Epithelial cell of esophagus (primary cell): ENCODE measurements at regions not wholly inside any gene's neighbourhood (a gene's known extent, or its start where the extent isn't known, plus 50 kb on each side); places are given as distances from the start of the nearest gene placed in this dataset.
A peak's percentile ranks its signal among the peaks of the same experiment; 100 is the strongest.

ENCODE experiments used
- DNase-seq: peaks from one replicate; pipeline ENCODE4 v3.0.0; 2010; ENCODE audit warnings: low read depth
- H3K4me3 ChIP-seq: 2 replicates; pipeline ENCODE4 v1.5.1; 2011; ENCODE audit warnings: mild to moderate bottlenecking, low read length, control low read depth
- TF ChIP-seq, protein P1 (sequence below): IDR thresholded peaks from 2 replicates; pipeline ENCODE4 v1.5.1; 2011; ENCODE audit warnings: low read depth, mild to moderate bottlenecking, low read length, control low read depth, inconsistent platforms; ENCODE audit not compliant: insufficient read depth; ENCODE audit errors: missing control alignments

GRCh38 chr12:81956468-81956860 lies 197.3 kb upstream of the PPFIA2 start:
- TF ChIP-seq, protein P1, sequence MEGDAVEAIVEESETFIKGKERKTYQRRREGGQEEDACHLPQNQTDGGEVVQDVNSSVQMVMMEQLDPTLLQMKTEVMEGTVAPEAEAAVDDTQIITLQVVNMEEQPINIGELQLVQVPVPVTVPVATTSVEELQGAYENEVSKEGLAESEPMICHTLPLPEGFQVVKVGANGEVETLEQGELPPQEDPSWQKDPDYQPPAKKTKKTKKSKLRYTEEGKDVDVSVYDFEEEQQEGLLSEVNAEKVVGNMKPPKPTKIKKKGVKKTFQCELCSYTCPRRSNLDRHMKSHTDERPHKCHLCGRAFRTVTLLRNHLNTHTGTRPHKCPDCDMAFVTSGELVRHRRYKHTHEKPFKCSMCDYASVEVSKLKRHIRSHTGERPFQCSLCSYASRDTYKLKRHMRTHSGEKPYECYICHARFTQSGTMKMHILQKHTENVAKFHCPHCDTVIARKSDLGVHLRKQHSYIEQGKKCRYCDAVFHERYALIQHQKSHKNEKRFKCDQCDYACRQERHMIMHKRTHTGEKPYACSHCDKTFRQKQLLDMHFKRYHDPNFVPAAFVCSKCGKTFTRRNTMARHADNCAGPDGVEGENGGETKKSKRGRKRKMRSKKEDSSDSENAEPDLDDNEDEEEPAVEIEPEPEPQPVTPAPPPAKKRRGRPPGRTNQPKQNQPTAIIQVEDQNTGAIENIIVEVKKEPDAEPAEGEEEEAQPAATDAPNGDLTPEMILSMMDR = no peak
- DNase-seq = no peak
- H3K4me3 ChIP-seq = no peak overlapping the region

GRCh38 chr12:81953541-81953940 lies 194.4 kb upstream of the PPFIA2 start:
- TF ChIP-seq, protein P1 = no peak
- no peak overlapping the region for H3K4me3 ChIP-seq
- DNase-seq = peak; percentile 52

- peak; percentile 52 for DNase-seq
- no peak overlapping the region for H3K4me3 ChIP-seq
- TF ChIP-seq, protein P1 = no peak
These were observed 191.7 kb upstream of the PPFIA2 start for GRCh38 chr12:81950871-81951270.

- TF ChIP-seq, protein P1 = no peak
- no peak for DNase-seq
- no peak overlapping the region for H3K4me3 ChIP-seq
These were observed 190.7 kb upstream of the PPFIA2 start for GRCh38 chr12:81949841-81950308.

DNA sequence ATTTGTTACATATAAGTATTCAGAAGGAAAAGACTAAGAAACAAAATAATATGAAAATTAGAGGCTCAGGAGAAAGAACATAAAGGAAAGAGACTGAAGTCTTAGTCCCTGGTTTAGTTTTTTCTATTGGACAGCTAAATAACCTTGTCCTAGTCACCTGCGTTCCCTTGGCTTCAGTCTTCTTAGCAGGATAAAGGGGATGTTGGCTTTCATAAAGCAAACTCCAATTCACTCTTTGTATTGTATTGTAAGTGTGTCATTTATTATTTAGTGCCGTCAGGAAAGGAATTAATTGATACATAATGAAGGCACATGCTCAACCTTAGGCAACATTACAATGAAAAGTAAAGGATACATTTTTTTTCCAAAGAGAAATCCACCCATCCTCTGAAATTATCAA lies 190.3 kb upstream of the PPFIA2 start:
- TF ChIP-seq, protein P1 = no peak
- H3K4me3 ChIP-seq = no peak overlapping the region
- no peak for DNase-seq

GRCh38 chr12:81944886-81945285 lies 185.7 kb upstream of the PPFIA2 start:
- TF ChIP-seq, protein P1 = no peak
- no peak for DNase-seq
- H3K4me3 ChIP-seq = no peak overlapping the region

DNA sequence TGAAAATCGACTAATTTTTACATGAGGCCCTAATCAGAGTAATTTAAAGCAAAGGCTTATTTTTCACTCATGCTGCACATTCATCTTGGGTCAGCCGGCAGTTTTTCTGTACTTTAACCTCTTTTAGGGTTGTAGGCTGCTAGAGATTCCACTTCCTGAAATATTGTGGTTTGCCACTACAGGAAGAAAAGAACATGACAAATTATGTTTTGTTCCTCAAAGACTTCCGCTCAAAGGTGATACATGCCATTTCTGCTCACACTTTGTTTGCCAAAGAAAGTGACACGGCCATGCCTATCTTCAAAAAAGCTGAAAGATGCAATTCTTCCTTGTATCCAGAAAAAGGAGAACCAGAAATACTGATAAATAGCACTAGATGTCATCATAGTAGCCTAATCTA lies 183.4 kb upstream of the PPFIA2 start:
- no peak for DNase-seq

More for the DNA sequence above, 183.4 kb upstream of the PPFIA2 start:
- TF ChIP-seq, protein P1 = no peak
- no peak overlapping the region for H3K4me3 ChIP-seq
